Osteoblast (primary cell): ENCODE measurements at regions not wholly inside any gene's neighbourhood (a gene's known extent, or its start where the extent isn't known, plus 50 kb on each side); places are given as distances from the start of the nearest gene placed in this dataset.

Experiments
- DNase-seq: peaks from one replicate; pipeline ENCODE4 v3.0.0; 2011; ENCODE audit warnings: low spot score, mixed read lengths; ENCODE audit not compliant: insufficient read length; ENCODE audit errors: missing footprints
- H2AFZ ChIP-seq: 2 replicates; pipeline ENCODE4 v1.6.0; 2011; ENCODE audit warnings: mild to moderate bottlenecking, low read length
- H3K27ac ChIP-seq: 2 replicates; pipeline ENCODE4 v1.5.1; 2011; ENCODE audit warnings: mild to moderate bottlenecking, low read depth, low read length, moderate library complexity
- H3K27me3 ChIP-seq: 2 replicates; pipeline ENCODE4 v1.6.0; 2012; ENCODE audit warnings: mild to moderate bottlenecking, control low read depth, inconsistent platforms, low read length, moderate library complexity; ENCODE audit not compliant: insufficient read depth
- H3K36me3 ChIP-seq: 2 replicates; pipeline ENCODE4 v1.5.1; 2011; ENCODE audit warnings: mild to moderate bottlenecking, low read length, control low read depth, moderate library complexity; ENCODE audit not compliant: insufficient read depth
- H3K4me1 ChIP-seq: 2 replicates; pipeline ENCODE4 v1.5.1; 2011; ENCODE audit warnings: mild to moderate bottlenecking, low read length, control low read depth, moderate library complexity; ENCODE audit not compliant: insufficient read depth
- H3K4me2 ChIP-seq: 2 replicates; pipeline ENCODE4 v1.6.0; 2011; ENCODE audit warnings: mild to moderate bottlenecking, low read length; ENCODE audit not compliant: insufficient read depth
- H3K4me3 ChIP-seq: fragments of 200-600 bp; sonication (generic); 3 replicates; pipeline ENCODE4 v1.5.1; 2012; ENCODE audit warnings: mild to moderate bottlenecking, low read length, inconsistent platforms; ENCODE audit not compliant: insufficient read depth
- H3K79me2 ChIP-seq: 2 replicates; pipeline ENCODE4 v1.6.0; 2012; ENCODE audit warnings: mild to moderate bottlenecking, low read length, control low read depth, inconsistent platforms; ENCODE audit not compliant: insufficient read depth
- H3K9me3 ChIP-seq: 2 replicates; pipeline ENCODE4 v1.5.1; 2011; ENCODE audit warnings: low read depth, low read length, control low read depth
- H4K20me1 ChIP-seq: 2 replicates; pipeline ENCODE4 v1.6.0; 2012; ENCODE audit warnings: mild to moderate bottlenecking, low read length, control low read depth; ENCODE audit not compliant: insufficient read depth
- CTCF ChIP-seq: IDR thresholded peaks from 2 replicates; pipeline ENCODE4 v1.5.1; 2011; ENCODE audit warnings: mild to moderate bottlenecking, low read depth, low read length, moderate library complexity; ENCODE audit errors: extremely low read depth

- H3K9me3 ChIP-seq, result no peaks in the 10 kb centered on the region
- no peak overlapping the region for H2AFZ ChIP-seq
- no peak overlapping the region for H3K27ac ChIP-seq
- DNase-seq, result no peak
- H3K36me3 ChIP-seq, result no peaks in the 10 kb centered on the region
- H3K79me2 ChIP-seq, result no peaks in the 10 kb centered on the region
- H3K4me1 ChIP-seq, result peaks cover 15% of the 10 kb centered on the region
- TF ChIP-seq CTCF, result no peak
- H3K4me3 ChIP-seq, result no peak overlapping the region
- no peaks in the 10 kb centered on the region for H4K20me1 ChIP-seq
- H3K27me3 ChIP-seq, result peaks cover 12% of the 10 kb centered on the region
- no peak overlapping the region for H3K4me2 ChIP-seq
Observed at GRCh38 chr3:185988080-185988815, 50.4 kb upstream of the TRA2B start.
